ENCODE measurements at regions not wholly inside any gene's neighbourhood (a gene's known extent, or its start where the extent isn't known, plus 50 kb on each side); places are given as distances from the start of the nearest gene placed in this dataset.

DNA sequence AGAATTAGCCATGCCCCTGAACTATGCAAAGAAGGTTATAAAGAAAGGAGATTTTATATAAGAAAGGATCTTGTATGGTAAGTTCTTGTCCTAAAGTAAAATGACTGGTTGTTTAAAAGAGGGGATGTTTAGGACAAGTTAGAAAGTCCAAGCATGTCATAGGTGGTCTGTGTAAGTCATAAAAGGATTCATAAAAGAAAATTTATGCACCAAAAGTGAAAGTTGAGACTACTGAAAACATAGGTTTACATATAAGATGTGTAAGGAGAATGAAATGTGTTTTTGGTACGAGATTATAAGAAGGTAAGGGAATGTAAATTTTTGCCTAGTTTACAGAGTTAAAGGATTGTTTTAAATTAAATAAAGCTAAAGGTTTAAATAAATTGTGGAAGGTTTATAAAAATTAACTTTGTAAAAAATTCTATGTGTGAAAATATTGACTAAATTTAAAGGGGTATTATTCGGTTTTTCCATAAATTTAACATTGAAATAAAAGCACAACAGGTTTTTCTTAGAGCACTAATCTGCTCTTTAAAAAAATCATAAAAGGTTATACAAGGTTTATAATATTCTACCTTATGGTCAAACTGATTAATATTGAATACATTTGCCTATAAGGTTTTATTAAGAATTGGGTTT lies 93.6 kb upstream of the UST start:
- no peak for ATAC-seq

DNA sequence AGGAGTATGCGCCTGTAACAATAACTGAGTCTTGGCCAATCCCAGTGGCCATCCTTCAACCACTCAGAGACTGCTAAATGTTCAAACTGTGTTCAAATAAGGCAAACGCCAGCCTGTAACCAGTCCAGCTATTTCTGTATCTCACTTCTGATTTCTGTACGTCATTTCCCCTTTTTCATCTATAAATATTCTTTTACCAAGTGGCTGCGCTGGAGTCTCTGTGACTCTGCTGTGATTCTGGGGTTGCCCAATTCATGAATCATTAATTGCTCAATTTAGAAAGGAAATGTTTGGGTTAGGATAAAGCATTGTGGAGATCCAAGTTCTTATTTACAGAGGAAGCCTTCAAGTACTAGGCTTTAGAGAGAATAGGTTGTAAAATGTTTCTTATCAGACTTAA lies 89.8 kb upstream of the UST start:
- ATAC-seq: peak; percentile 53

DNA sequence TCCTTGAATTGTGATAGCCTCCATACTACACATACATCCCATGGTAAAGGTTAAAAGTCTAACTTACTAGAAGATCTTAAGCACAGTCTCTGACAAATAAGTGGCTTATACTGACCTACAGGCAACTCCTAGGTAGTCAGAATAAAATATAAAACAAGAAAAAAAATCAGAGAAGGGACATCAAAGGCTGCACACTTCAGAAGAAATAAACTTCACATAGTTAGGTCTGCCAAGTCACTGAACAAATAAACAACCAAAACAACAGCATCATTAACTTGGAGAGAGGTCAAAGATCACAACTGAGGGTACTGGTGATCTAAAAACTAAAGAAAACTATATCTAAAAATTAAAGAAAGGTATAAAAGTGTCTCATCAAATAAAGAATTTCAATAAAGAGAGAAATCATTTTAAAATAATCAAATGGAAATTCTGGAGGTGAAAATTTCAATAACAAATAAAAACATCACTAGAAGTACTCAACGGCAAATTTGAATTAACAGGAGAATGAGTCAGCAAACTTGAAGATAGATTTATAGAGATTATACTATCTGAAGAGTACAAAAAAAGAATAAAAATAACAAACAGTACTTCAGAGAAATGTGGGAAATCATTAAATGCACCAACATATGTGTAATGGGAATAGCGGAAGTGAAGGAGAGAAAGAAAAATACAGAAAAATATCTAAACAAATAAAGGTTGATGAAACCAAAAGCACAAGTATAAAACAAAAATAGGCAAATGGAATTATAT lies 88.0 kb upstream of the UST start:
- no peak for ATAC-seq

DNA sequence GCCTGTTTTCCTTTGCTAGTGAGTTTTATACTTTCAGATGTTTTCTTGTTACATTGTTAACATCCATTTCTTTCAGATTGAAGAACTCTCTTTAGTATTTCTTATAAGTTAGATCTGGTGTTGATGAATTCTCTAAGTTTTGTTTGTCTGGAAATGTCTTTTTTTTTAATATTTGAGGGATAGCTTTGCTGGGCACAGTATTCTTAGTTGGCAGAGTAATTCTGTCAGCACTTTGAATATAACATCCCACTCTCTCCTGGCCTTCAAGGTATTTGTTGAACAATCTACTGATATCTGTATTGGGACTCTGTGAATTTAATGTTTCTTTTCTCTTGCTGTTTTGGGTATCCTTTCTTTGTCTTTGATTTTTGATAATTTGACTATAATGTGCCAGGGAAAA lies 79.4 kb upstream of the UST start:
- ATAC-seq: no peak

DNA sequence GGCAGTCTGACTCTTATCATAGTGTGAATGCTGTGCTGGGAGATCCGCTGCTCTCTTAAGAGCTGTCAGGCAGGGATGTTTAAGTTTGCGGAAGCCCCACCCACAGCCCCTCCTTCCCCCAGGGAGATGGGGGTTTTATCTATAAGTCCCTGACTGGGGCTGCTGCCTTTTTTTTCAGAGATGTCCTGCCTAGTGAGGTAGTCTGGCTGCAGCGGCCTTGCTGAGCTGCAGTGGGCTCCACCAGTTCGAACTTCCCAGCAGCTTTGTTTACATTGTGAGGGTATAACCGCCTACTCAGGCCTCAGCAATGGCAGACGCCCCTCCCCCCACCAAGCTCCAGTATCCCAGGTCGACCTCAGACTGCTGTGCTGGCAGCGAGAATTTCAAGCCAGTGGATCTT lies 75.7 kb upstream of the UST start:
- no peak for ATAC-seq

DNA sequence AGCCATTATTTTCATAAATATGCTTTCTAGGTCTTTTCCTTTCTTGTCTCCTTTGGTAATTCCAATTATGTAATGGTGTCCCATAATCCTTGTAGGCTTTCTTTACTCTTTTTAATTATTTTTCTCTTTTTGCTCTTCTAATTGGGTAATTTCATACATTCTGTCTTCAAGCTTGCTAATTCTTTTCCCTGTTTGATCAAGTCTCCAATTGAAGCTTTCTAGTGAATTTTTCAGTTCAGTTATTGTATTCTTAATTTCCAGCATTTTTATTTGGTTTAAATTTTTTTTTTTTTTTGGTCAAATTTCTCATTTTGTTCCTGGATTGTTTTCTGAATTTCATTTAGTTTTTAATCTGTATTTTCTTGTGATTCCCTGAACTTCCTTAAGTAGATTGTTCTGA lies 74.9 kb upstream of the UST start:
- no peak for ATAC-seq

DNA sequence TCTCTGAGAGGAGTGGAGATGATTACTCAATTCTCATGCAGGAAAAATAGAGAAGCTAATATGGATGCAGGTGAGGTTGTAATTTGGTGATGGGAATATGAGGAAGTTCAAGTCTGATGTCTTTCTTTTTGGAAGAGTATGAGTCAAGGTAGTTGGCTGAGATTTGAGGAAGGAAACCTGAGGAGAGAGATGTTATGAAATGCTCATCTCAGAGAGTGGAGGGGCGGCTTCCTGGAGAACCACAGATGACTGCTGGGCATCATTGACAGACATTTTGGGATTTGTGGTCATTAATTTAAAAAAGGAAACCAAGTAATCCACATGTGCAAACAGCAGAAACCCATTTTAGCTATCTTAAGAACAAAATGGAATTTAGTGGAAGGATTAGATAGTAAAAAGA lies 72.5 kb upstream of the UST start:
- no peak for ATAC-seq

DNA sequence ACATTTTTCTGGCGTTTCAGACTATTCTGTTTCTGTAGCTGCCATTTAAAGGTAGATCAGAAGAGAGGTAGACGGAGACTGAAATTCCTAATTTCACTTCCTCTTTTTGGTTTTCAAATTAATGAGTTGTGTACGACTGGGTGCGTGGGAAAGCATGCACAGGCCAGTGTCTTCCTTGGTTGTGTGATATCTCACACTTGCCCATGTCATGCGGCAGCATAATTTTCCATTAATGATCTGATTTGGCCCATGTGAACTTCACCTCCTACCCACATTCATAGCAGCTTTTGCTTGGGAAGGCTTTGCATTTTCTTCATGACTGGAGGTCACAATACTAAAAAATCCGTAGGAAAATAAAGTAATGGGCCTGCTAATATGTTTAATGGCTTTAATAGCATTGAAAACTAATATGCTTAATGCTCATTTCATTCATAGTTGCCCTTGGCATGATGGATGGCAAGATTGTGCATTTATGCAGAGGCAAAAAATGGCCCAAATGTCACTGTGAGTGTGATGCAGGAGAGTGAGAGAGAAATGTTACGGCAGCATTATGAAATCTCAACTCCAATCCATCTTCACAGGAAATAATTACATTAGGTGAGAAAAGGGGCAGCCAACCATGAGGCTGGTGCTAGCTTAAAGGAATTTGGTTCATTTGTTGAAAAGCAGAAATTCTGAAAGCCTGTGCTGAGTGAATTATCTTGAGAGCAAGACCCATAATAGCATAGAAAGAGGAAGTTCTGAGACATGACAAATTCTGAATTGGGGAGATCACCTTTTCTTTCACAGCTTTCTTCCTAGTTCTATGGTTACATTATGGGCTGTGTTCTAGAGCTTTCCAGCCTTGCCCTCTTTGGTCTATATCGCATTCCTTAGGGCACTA lies 69.0 kb upstream of the UST start:
- ATAC-seq: peak; percentile 29

DNA sequence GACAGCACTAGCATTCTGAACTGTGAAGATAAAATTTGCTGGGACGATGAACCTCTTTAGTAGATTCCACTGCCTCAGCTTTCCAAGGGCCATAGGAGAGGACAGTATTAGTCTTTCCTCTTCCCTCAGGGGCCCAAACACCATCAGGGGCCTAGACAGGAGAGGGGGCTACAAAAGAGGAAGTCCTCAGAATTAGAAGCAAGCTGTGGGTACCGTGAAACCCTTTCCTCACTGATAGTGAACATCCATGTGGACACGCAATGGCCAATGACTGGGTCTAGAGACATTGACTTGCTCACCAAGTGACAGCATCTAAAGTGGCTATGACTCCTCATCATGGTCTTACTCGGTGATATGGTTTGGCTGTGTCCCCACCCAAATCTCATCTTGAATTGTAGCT lies 68.1 kb upstream of the UST start:
- no peak for ATAC-seq

DNA sequence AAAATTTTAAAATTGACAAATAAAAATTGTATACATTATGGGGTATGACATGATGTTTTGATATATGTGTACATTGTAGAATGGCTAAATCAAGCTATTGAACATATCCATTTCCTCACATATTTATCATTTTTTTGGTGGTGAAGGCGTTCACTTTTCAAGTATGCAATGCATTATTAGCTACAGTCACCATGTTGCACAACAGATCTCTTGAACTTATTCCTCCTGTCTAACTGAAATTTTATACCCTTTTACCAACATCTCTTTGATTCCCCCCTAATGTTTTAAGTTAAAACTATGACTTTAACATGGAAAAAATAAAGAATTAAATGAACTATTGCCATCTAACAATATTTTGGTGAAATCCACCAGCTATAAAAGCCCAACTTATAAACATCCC lies 65.2 kb upstream of the UST start:
- ATAC-seq: no peak

DNA sequence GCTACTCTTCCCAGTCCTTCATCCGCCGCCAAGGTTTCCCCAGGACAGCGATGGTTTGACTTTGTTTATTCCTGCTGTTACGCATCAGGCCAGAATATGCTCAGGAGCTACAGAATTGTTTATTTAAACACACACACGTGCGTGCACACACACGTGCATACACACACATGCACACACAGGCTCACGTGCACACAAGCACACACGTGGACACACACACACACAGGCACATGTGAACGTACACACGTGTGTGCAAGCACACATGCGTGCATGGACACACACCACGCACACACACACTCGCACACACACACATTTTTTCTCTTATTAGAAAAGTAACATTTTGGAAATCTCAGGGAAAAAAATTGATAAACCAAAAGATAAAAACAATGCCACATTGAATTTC lies 64.6 kb upstream of the UST start:
- no peak for ATAC-seq

DNA sequence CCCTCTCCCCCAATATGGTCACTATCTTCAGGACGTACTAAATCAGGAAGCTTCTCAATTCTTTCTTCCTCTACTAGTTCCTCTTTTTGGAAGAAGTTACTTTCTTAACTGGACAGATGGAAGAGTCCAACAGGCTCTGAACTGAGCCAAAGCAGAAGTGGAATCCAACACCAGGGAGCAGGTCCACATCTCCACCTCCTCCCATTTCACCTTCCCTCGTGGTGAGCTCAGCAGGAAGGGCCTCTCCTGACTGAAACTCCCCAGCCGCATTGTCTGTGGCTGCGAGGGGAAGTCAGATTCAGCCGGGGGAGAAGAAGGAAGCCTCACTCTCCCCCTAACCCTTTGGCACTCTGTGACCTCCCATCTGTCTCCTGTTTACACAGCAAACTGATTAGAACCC lies 63.8 kb upstream of the UST start:
- ATAC-seq: no peak

DNA sequence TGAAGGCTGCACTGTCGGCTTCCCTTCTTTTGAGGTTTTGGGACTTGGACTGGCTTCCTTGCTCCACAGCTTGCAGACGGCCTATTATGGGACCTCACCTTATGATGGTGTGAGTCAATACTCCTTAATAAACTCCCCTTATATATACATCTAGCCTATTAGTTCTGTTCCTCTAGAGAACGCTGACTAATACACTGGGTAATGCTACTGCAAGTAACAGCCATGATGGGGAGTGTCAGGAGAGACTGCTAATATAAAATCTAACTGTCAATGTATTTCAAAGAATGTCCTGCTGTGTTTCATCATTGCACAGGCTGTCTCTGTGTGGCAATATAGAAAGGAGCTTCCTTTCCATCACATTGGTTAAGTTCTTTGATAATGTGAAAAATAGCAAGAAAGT lies 57.7 kb upstream of the UST start:
- ATAC-seq: no peak

DNA sequence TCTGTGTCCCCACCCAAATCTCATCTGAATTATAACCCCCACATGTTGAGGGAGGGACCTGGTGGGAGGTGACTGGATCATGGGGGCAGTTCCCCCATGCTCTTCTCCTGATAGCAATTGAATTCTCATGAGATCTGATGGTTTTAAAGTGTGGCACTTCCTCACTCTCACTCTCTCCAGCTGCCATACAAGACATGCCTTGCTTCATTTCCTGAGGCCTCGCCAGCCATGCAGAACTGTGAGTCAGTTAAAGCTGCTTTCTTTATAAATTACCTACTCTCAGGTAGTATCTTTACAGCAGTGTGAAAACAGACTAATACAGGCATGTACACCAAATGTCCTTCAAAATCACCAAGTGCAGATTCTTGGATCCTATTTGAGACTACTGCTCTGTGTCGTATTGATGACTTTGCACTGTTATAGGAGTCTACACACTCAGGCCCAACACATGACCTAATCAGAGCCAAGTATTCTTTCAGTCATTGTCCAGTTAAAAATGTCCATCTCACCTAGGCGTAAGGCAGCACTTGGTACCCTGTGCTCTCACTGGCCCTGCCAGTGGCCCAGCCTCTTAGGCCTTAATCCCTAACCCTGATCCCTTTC lies 52.8 kb upstream of the UST start:
- peak; percentile 70 for ATAC-seq
